HG02678 (cell line): ENCODE measurements at regions not wholly inside any gene's neighbourhood (a gene's known extent, or its start where the extent isn't known, plus 50 kb on each side); places are given as distances from the start of the nearest gene placed in this dataset.
"Not testable (repeated sequence)": the region's sequence is repeated elsewhere in the genome, so short reads cannot be mapped to it uniquely, and the experiment has no call there.

Experiments
- ATAC-seq: cut with Tn5 transposase; IDR thresholded peaks from one replicate; pipeline ENCODE4 v1.9.1; 2021; ENCODE audit warnings: mild to moderate bottlenecking, moderate library complexity; ENCODE audit not compliant: unreplicated experiment

- no peak for ATAC-seq
Measured at GRCh38 chr7:123324283-123324682, 124.5 kb upstream of the SLC13A1 start.

GRCh38 chr7:123323689-123324088 is 123.9 kb upstream of the SLC13A1 start:
- ATAC-seq, result no peak

GRCh38 chr7:123321578-123321977 is 121.8 kb upstream of the SLC13A1 start:
- not testable (repeated sequence) for ATAC-seq

GRCh38 chr7:123319911-123320310 is 120.1 kb upstream of the SLC13A1 start:
- no peak for ATAC-seq

GRCh38 chr7:123314886-123315285 is 115.1 kb upstream of the SLC13A1 start:
- ATAC-seq, result no peak

GRCh38 chr7:123308254-123308951 is 108.6 kb upstream of the SLC13A1 start:
- no peak for ATAC-seq

- ATAC-seq, result no peak
Measured at GRCh38 chr7:123305840-123306375, 106.1 kb upstream of the SLC13A1 start.

GRCh38 chr7:123303926-123304325 is 104.2 kb upstream of the SLC13A1 start:
- no peak for ATAC-seq

GRCh38 chr7:123296965-123297364 is 97.2 kb upstream of the SLC13A1 start:
- ATAC-seq, result no peak

- no peak for ATAC-seq
Measured at GRCh38 chr7:123293710-123294109, 93.9 kb upstream of the SLC13A1 start.

GRCh38 chr7:123292227-123292626 is 92.5 kb upstream of the SLC13A1 start:
- no peak for ATAC-seq

GRCh38 chr7:123289200-123289599 is 89.4 kb upstream of the SLC13A1 start:
- no peak for ATAC-seq

GRCh38 chr7:123285076-123285700 is 85.4 kb upstream of the SLC13A1 start:
- no peak for ATAC-seq

GRCh38 chr7:123283373-123283772 is 83.6 kb upstream of the SLC13A1 start:
- ATAC-seq, result no peak

GRCh38 chr7:123282181-123282580 is 82.4 kb upstream of the SLC13A1 start:
- ATAC-seq, result no peak

- no peak for ATAC-seq
Measured at GRCh38 chr7:123279949-123280348, 80.2 kb upstream of the SLC13A1 start.

- ATAC-seq, result no peak
Measured at GRCh38 chr7:123275036-123275753, 75.4 kb upstream of the SLC13A1 start.

GRCh38 chr7:123273185-123273584 is 73.4 kb upstream of the SLC13A1 start:
- ATAC-seq, result no peak

GRCh38 chr7:123271856-123272255 is 72.1 kb upstream of the SLC13A1 start:
- ATAC-seq, result no peak

GRCh38 chr7:123271231-123271630 is 71.5 kb upstream of the SLC13A1 start:
- no peak for ATAC-seq

- ATAC-seq, result no peak
Measured at GRCh38 chr7:123270570-123270969, 70.8 kb upstream of the SLC13A1 start.

GRCh38 chr7:123265853-123266252 is 66.1 kb upstream of the SLC13A1 start:
- ATAC-seq, result no peak
